ENCODE measurements at regions not wholly inside any gene's neighbourhood (a gene's known extent, or its start where the extent isn't known, plus 50 kb on each side); places are given as distances from the start of the nearest gene placed in this dataset.
A peak's percentile ranks its signal among the peaks of the same experiment; 100 is the strongest.

DNA sequence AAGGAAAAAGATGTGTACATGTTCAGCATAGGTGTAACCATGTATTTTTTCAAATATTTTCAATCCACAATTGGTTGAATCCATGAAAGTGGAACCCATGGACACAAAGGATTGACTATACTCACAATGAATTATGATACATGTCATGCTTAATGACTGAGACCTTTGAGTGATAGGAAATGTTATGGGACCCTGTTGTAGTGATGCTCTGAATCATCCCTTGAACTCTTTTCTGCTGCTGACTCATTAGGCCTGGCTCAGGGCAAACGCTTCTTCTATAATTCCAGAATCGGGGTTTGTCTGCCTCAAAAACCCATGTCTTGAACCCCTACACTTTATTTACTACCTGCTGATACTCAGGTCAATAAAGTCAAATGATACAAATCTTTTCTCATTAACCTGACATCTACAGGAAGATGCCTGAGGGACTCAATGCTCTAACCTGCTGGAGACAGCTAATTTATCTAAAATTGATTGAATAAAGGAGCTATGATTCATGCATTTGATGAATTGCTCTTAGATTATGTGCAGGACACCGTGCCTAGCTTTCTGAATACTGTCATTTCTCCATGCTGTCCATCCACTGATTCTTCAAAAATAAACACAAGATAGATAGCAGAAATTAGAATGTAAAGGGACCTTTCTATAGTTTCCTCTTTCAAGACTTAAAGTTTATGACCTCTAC lies 260.1 kb downstream of the PRELID2 start:
- Mint-ChIP-seq H3K27me3 (ENCODE audit: low read depth) (no peaks in the 10 kb centered on the region), H3K4me3 (no peak overlapping the region), H3K9me3 (peaks cover 10% of the 10 kb centered on the region), H3K4me1 (no peaks in the 10 kb centered on the region), H3K36me3 (ENCODE audit: low read depth) (peaks cover 3% of the 10 kb centered on the region), H3K27ac (ENCODE audit: unreplicated experiment) (no peak overlapping the region)
- no peak for DNase-seq (ENCODE audit: low read depth, low spot score)
- TF ChIP-seq, protein P1, sequence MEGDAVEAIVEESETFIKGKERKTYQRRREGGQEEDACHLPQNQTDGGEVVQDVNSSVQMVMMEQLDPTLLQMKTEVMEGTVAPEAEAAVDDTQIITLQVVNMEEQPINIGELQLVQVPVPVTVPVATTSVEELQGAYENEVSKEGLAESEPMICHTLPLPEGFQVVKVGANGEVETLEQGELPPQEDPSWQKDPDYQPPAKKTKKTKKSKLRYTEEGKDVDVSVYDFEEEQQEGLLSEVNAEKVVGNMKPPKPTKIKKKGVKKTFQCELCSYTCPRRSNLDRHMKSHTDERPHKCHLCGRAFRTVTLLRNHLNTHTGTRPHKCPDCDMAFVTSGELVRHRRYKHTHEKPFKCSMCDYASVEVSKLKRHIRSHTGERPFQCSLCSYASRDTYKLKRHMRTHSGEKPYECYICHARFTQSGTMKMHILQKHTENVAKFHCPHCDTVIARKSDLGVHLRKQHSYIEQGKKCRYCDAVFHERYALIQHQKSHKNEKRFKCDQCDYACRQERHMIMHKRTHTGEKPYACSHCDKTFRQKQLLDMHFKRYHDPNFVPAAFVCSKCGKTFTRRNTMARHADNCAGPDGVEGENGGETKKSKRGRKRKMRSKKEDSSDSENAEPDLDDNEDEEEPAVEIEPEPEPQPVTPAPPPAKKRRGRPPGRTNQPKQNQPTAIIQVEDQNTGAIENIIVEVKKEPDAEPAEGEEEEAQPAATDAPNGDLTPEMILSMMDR (conservative IDR thresholded peaks at IDR 0.05): no peak

DNA sequence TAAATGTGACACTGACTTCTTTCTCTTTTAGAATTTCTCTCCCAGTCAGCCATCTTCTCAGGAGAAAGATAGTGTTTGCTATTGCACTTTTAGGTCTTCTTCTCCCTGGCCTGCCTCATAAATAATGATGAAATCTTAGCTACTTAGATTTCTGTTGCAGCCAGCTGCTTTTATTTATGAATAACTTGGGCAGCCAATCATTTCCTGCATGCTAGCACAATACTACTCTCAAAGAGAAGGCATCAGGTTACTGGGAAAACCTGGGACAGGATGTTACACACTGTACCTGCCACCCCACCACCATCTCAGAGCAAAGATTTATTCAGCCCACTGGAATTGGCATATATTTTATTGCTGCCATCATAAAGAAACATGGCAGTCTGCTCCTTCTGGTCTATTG lies 266.6 kb downstream of the PRELID2 start:
- no peak overlapping the region for H3K27ac Mint-ChIP-seq (ENCODE audit: unreplicated experiment)
- DNase-seq (ENCODE audit: low read depth, low spot score): no peak
- H3K4me3 Mint-ChIP-seq: no peak overlapping the region
- H3K36me3 Mint-ChIP-seq (ENCODE audit: low read depth): no peaks in the 10 kb centered on the region
- no peaks in the 10 kb centered on the region for H3K27me3 Mint-ChIP-seq (ENCODE audit: low read depth)
- peaks cover 3% of the 10 kb centered on the region for H3K9me3 Mint-ChIP-seq
- TF ChIP-seq, protein P1 (conservative IDR thresholded peaks at IDR 0.05): no peak
- H3K4me1 Mint-ChIP-seq: no peaks in the 10 kb centered on the region

DNA sequence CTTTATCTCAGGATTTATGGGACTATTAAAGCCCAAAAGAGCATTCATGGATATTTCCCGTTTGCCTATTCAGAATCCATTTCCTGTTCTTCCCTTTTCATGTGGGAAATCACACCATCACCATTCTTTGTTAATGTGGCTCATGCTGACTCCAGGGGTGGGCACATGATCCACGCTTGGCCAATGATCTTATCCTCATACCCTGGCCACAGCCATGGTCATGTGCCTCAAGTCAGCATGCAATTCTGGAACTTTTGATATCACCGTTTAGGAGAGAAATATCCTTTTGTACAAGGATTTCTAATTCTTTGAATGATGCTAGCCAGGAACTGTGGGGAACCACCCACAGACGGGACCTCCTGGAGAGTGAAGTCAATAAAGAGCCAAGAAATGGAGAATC lies 272.2 kb downstream of the PRELID2 start:
- Mint-ChIP-seq H3K4me3 (no peak overlapping the region), H3K4me1 (no peaks in the 10 kb centered on the region)
- TF ChIP-seq, protein P1 (conservative IDR thresholded peaks at IDR 0.05): no peak

DNA sequence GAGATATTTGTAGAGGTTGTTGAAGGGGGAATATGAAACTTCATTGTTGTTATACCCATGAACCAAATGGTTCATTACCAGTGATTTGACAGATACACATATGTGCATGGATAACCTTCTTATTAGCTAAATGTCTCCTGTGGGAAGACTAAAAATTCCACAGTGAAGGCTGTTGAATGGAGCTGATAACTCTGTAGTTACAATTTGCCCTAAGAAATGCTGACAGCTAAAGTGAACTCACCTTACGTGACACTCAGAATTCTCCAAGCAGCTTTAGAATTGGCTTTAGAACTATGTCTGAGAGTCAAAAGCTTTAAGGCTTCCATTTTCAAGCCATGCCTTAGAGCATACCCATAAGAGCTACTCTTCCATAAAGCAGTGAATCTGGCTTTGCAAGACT lies 276.9 kb downstream of the PRELID2 start:
- Mint-ChIP-seq H3K27me3 (ENCODE audit: low read depth) (no peaks in the 10 kb centered on the region), H3K9me3 (peaks cover 5% of the 10 kb centered on the region), H3K4me3 (no peak overlapping the region), H3K36me3 (ENCODE audit: low read depth) (no peaks in the 10 kb centered on the region), H3K27ac (ENCODE audit: unreplicated experiment) (no peak overlapping the region), H3K4me1 (peaks cover 10% of the 10 kb centered on the region)
- DNase-seq (ENCODE audit: low read depth, low spot score): no peak
- TF ChIP-seq, protein P1 (conservative IDR thresholded peaks at IDR 0.05): no peak

More for the DNA sequence above, 272.2 kb downstream of the PRELID2 start:
- Mint-ChIP-seq H3K27ac (ENCODE audit: unreplicated experiment) (peak overlapping the region; percentile 62), H3K36me3 (ENCODE audit: low read depth) (no peaks in the 10 kb centered on the region), H3K27me3 (ENCODE audit: low read depth) (no peaks in the 10 kb centered on the region), H3K9me3 (no peaks in the 10 kb centered on the region)
- DNase-seq (ENCODE audit: low read depth, low spot score): no peak

DNA sequence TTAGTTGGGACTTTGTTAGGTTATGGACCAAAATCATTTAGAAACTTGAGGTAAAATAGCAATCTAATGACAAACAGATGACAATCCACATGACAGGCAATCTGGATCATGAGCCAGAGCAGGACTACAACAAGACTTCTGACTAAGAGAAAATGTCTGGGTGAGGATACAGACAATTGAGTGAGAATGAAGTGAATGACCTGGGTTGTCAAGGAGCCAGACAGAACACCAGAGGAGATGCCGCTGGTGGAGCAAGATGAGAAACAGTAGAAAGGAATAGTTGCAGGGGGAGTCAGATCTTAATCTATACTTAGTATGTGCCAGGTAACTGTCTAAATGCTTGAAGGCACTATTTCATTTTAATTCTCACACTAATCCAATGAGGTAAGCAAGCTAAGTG lies 277.8 kb downstream of the PRELID2 start:
- Mint-ChIP-seq H3K9me3 (peaks cover 5% of the 10 kb centered on the region), H3K4me1 (peaks cover 10% of the 10 kb centered on the region), H3K4me3 (no peak overlapping the region), H3K27me3 (ENCODE audit: low read depth) (no peaks in the 10 kb centered on the region), H3K27ac (ENCODE audit: unreplicated experiment) (no peak overlapping the region), H3K36me3 (ENCODE audit: low read depth) (no peaks in the 10 kb centered on the region)
- TF ChIP-seq, protein P1 (conservative IDR thresholded peaks at IDR 0.05): no peak
- no peak for DNase-seq (ENCODE audit: low read depth, low spot score)
